Peyer's patch (tissue), 4 donors: ENCODE measurements at regions not wholly inside any gene's neighbourhood (a gene's known extent, or its start where the extent isn't known, plus 50 kb on each side); places are given as distances from the start of the nearest gene placed in this dataset.

Source experiments
- DNase-seq, 3 donors: peaks; one replicate each; pipeline ENCODE4 v3.0.0-alpha.2; 2017 to 2019
- H3K27ac ChIP-seq, 4 donors: fragments of 200-600 bp; sonication (generic); one replicate each; pipeline ENCODE4 v1.5.1; 2016 to 2019
- H3K27me3 ChIP-seq, 2 donors: fragments of 200-600 bp; sonication (generic); one replicate each; pipeline ENCODE4 v1.5.1; 2019
- H3K36me3 ChIP-seq, 3 donors: fragments of 200-600 bp; sonication (generic); one replicate each; pipeline ENCODE4 v1.5.1; 2016 to 2019
- H3K4me1 ChIP-seq, 4 donors: fragments of 200-600 bp; sonication (generic); one replicate each; pipeline ENCODE4 v1.5.1; 2016 to 2019
- H3K4me3 ChIP-seq, 4 donors: fragments of 200-600 bp; sonication (generic); 1 replicate in 3 of 4; 2 replicates in 1 of 4; pipeline ENCODE4 v1.5.1; 2016 to 2019; ENCODE audit warnings: mild to moderate bottlenecking in 1 of 4
- H3K9me3 ChIP-seq, 4 donors: fragments of 200-600 bp; sonication (generic); one replicate each; pipeline ENCODE4 v1.5.1; 2016 to 2019; ENCODE audit warnings: mild to moderate bottlenecking in 1 of 4
- CTCF ChIP-seq, 6 experiments: fragments of 450-650 bp in 4 of 6; fragments of 200-600 bp in 2 of 6; sonication (generic) in 1 of 6; IDR thresholded peaks; one replicate each; pipeline ENCODE4 v1.5.1; 2017 to 2019; ENCODE audit warnings: antibody characterized with exemption in 6 of 6, mild to moderate bottlenecking in 3 of 6, moderate library complexity in 1 of 6
- POLR2A ChIP-seq, 2 donors: fragments of 450-650 bp; IDR thresholded peaks; one replicate each; pipeline ENCODE4 v1.5.1; 2017; ENCODE audit warnings: antibody characterized with exemption in 2 of 2, mild to moderate bottlenecking in 2 of 2, moderate library complexity in 2 of 2

GRCh38 chr4:82046796-82047195, 327.0 kb downstream of the HNRNPD start:
- Histone ChIP-seq H3K27ac (no peak overlapping the region), H3K9me3 (no peaks in the 10 kb centered on the region), H3K36me3 (no peaks in the 10 kb centered on the region), H3K27me3 (no peaks in the 10 kb centered on the region), H3K4me1 (peaks cover 0 to 10% (median 0%) of the 10 kb centered on the region in 4 donors), H3K4me3 (no peak overlapping the region)
- TF ChIP-seq CTCF (IDR thresholded peaks at IDR 0.05) (no peak), POLR2A (IDR thresholded peaks at IDR 0.05) (no peak)
- DNase-seq = no peak

- TF ChIP-seq POLR2A (IDR thresholded peaks at IDR 0.05) (no peak), CTCF (IDR thresholded peaks at IDR 0.05) (no peak)
- Histone ChIP-seq H3K9me3 (no peaks in the 10 kb centered on the region), H3K4me3 (no peak overlapping the region), H3K4me1 (peaks cover 0 to 10% (median 0%) of the 10 kb centered on the region in 4 donors), H3K27me3 (no peaks in the 10 kb centered on the region), H3K36me3 (no peaks in the 10 kb centered on the region), H3K27ac (no peak overlapping the region)
- DNase-seq = no peak
Measured at GRCh38 chr4:82045267-82045666, 328.5 kb downstream of the HNRNPD start.

- Histone ChIP-seq H3K4me3 (peak overlapping the region; percentile 15 to 59 (median 35)), H3K27ac (no peak overlapping the region), H3K9me3 (no peaks in the 10 kb centered on the region), H3K4me1 (peaks cover 0 to 10% (median 0%) of the 10 kb centered on the region in 4 donors), H3K27me3 (no peaks in the 10 kb centered on the region), H3K36me3 (no peaks in the 10 kb centered on the region)
- DNase-seq = peak in 2 of 3 donors; percentile 66 to 72
- no peak for TF ChIP-seq CTCF (IDR thresholded peaks at IDR 0.05)
- no peak for TF ChIP-seq POLR2A (IDR thresholded peaks at IDR 0.05)
Measured at GRCh38 chr4:82044141-82044993, 329.4 kb downstream of the HNRNPD start.

GRCh38 chr4:82043809-82044137, 330.0 kb downstream of the HNRNPD start:
- Histone ChIP-seq H3K27ac (peak overlapping the region in 1 of 4 donors; percentile 57), H3K4me1 (peaks cover 0 to 10% (median 0%) of the 10 kb centered on the region in 4 donors), H3K4me3 (peak overlapping the region in 2 of 4 donors; percentile 52 to 59), H3K9me3 (no peaks in the 10 kb centered on the region), H3K36me3 (no peaks in the 10 kb centered on the region), H3K27me3 (no peaks in the 10 kb centered on the region)
- TF ChIP-seq CTCF (IDR thresholded peaks at IDR 0.05) (no peak), POLR2A (IDR thresholded peaks at IDR 0.05) (no peak)
- no peak for DNase-seq

- peak in 1 of 2 donors; percentile 57 for TF ChIP-seq POLR2A (IDR thresholded peaks at IDR 0.05)
- TF ChIP-seq CTCF (IDR thresholded peaks at IDR 0.05) = no peak
- peak in 2 of 3 donors; percentile 64 to 84 for DNase-seq
- Histone ChIP-seq H3K27me3 (no peaks in the 10 kb centered on the region), H3K4me1 (peaks cover 0 to 10% (median 0%) of the 10 kb centered on the region in 4 donors), H3K27ac (peak overlapping the region in 1 of 4 donors; percentile 57), H3K4me3 (peak overlapping the region in 2 of 4 donors; percentile 52 to 59), H3K9me3 (no peaks in the 10 kb centered on the region), H3K36me3 (no peaks in the 10 kb centered on the region)
Measured at GRCh38 chr4:82043081-82043808, 330.5 kb downstream of the HNRNPD start.
